ENCODE measurements at regions not wholly inside any gene's neighbourhood (a gene's known extent, or its start where the extent isn't known, plus 50 kb on each side); places are given as distances from the start of the nearest gene placed in this dataset.

DNA sequence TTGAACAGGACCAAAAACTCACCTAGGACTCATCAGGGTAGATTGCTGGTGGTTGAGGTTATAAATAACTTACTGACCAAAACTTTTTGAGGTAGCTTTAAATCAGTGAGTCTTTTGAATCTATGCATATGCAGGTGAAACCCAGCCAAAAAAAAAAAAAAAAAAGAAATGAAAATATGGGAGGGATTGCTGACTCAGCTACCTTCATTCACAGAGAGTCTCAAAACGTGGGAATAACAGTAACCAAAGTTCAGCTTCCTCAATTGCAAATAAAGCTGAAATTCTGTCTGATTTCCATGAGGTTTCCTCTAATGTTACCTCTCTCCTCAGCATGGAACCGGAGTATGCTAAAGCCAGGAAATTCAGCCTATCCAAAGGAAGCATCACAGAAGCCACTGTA, 95.2 kb upstream of the SEMA6D start:
- ChIA-PET POLR2A (interaction anchor here (0.7 kb wide), 1 partner anchor 405 kb away, joined by 3 read pairs; no protein-coding TSS in a partner anchor), RAD21 (ENCODE audit: unreplicated experiment) (no interaction called here), CTCF (interaction anchor here (0.6 kb wide), 1 partner anchor 1579 kb away, joined by 3 read pairs; no protein-coding TSS in a partner anchor), SMC1A (ENCODE audit: uncharacterized antibody, unreplicated experiment) (no interaction called here)
- TF ChIP-seq MXI1 (IDR thresholded peaks at IDR 0.05; ENCODE audit: low read depth, low read length) (no peak), GABPA (IDR thresholded peaks at IDR 0.05; ENCODE audit: low read depth) (no peak), DPF2 (IDR thresholded peaks at IDR 0.05) (no peak)
- Histone ChIP-seq H3K27ac (ENCODE audit: control insufficient read depth, insufficient read depth) (no peak overlapping the region), H2AFZ (ENCODE audit: control insufficient read depth, low read depth, low read length) (no peak overlapping the region), H4K20me1 (ENCODE audit: control insufficient read depth, insufficient read depth) (no peaks in the 10 kb centered on the region), H3K4me1 (ENCODE audit: control insufficient read depth, insufficient read depth, low read length) (no peaks in the 10 kb centered on the region), H3K4me3 (no peak overlapping the region), H3K9ac (ENCODE audit: control insufficient read depth, insufficient read depth, low read length) (no peak overlapping the region), H3K4me2 (ENCODE audit: control insufficient read depth, insufficient read depth) (no peak overlapping the region), H3K79me2 (ENCODE audit: control insufficient read depth, insufficient read depth, low read length) (no peaks in the 10 kb centered on the region), H3K27me3 (replicated peaks in 1 of 2; ENCODE audit: control insufficient read depth in 2 of 2, insufficient read depth in 2 of 2, low read length in 1 of 2) (no peaks in the 10 kb centered on the region), H3K9me3 (replicated peaks; ENCODE audit: control insufficient read depth, insufficient read depth, low read length) (no peaks in the 10 kb centered on the region), H3K36me3 (ENCODE audit: control insufficient read depth in 2 of 2, insufficient read depth in 2 of 2, low read length in 1 of 2) (no peaks in the 10 kb centered on the region)
- DNase-seq (ENCODE audit: low read depth, low spot score) (no peak), ATAC-seq (no peak), FAIRE-seq (no peak)
- in situ Hi-C loops (cut with MboI) = no loop called here
- BruUV-seq (replicated peaks) = no TSS peak
- intact Hi-C loops (cut with micrococcal nuclease; ENCODE audit: unreplicated experiment) = no loop called here
- WGBS (ENCODE audit: insufficient coverage, insufficient replicate concordance, low lambda C conversion rate, missing lambda C conversion rate) = 34% methylated on average over 2 of the region's 2 CpGs

DNA sequence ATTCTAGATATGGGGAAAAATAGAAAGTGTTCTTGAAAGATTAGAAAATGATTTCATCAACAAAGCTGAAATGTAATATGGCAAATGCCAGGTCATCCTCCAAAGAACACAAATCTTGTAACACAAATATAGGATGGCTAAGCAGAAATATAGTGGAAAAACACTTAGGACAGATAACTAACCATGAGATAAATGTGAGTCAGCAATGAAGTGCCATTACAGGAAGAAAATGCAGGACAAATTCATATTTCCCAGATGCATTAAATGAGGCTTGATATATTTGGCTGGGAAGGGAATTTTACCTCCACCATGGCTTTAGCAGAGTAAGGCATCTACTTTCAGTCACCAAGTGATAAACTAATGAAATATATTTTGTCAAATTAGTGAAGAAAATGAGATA, 92.8 kb upstream of the SEMA6D start:
- Histone ChIP-seq H3K36me3 (ENCODE audit: control insufficient read depth in 2 of 2, insufficient read depth in 2 of 2, low read length in 1 of 2) (no peaks in the 10 kb centered on the region), H2AFZ (ENCODE audit: control insufficient read depth, low read depth, low read length) (no peak overlapping the region), H3K4me2 (ENCODE audit: control insufficient read depth, insufficient read depth) (no peak overlapping the region), H3K9ac (ENCODE audit: control insufficient read depth, insufficient read depth, low read length) (no peak overlapping the region), H3K4me1 (ENCODE audit: control insufficient read depth, insufficient read depth, low read length) (no peaks in the 10 kb centered on the region), H3K79me2 (ENCODE audit: control insufficient read depth, insufficient read depth, low read length) (no peaks in the 10 kb centered on the region), H3K27me3 (replicated peaks in 1 of 2; ENCODE audit: control insufficient read depth in 2 of 2, insufficient read depth in 2 of 2, low read length in 1 of 2) (no peaks in the 10 kb centered on the region), H3K4me3 (no peak overlapping the region), H3K9me3 (replicated peaks; ENCODE audit: control insufficient read depth, insufficient read depth, low read length) (no peaks in the 10 kb centered on the region), H3K27ac (ENCODE audit: control insufficient read depth, insufficient read depth) (no peak overlapping the region), H4K20me1 (ENCODE audit: control insufficient read depth, insufficient read depth) (no peaks in the 10 kb centered on the region)
- POLR2A ChIA-PET = no interaction called here
- SMC1A ChIA-PET (ENCODE audit: uncharacterized antibody, unreplicated experiment) = no interaction called here
- no TSS peak for BruUV-seq (replicated peaks)
- ATAC-seq (no peak), FAIRE-seq (no peak), DNase-seq (ENCODE audit: low read depth, low spot score) (no peak)
- CTCF ChIA-PET = no interaction called here
- intact Hi-C loops (cut with micrococcal nuclease; ENCODE audit: unreplicated experiment) (no loop called here), in situ Hi-C loops (cut with MboI) (no loop called here)
- RAD21 ChIA-PET (ENCODE audit: unreplicated experiment) = no interaction called here
- no peak for TF ChIP-seq MYC (IDR thresholded peaks at IDR 0.05; ENCODE audit: insufficient read depth, insufficient read length, insufficient replicate concordance, low read length, severe bottlenecking)

Measured in GM12878 (cell line).